ENCODE measurements at regions not wholly inside any gene's neighbourhood (a gene's known extent, or its start where the extent isn't known, plus 50 kb on each side); places are given as distances from the start of the nearest gene placed in this dataset.
"Not testable (repeated sequence)": the region's sequence is repeated elsewhere in the genome, so short reads cannot be mapped to it uniquely, and the experiment has no call there.

DNA sequence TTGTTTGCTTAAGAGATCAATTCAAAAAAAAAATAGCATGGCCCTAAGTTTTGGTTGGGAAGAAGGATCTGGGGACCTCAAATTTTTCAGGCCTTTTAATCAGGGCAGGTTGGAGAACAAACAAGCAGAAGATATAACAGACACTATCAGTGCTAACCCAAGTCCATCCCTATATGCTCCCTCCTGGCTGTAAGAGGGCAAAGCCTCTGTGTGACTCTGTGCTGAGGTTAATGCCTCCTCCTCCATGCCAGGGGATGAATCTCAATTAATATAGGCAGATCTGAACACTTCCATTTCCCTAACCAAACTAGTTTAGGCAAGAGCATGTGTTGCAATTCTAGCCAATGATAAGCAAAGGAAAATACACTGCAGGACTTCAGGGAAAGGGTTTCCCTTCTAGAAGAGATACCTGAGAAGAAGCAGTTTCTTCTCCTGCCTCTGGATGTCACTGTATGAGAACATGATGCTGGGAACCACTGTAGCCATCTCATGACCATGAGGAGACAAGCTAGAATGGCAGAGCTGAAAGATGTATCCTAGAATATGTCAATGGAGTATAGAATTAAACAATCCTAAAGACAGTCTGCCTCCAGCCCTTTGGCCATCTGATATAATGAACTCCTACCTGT lies 76.0 kb downstream of the CHD9NB start:
- no peak for DNase-seq

GRCh38 chr16:52967744-52968143 lies 85.0 kb downstream of the CHD9NB start:
- DNase-seq = no peak

- DNase-seq = no peak
These were observed 88.4 kb downstream of the CHD9NB start for GRCh38 chr16:52964290-52964689.

- DNase-seq = no peak
These were observed 88.8 kb downstream of the CHD9NB start for GRCh38 chr16:52963855-52964242.

DNA sequence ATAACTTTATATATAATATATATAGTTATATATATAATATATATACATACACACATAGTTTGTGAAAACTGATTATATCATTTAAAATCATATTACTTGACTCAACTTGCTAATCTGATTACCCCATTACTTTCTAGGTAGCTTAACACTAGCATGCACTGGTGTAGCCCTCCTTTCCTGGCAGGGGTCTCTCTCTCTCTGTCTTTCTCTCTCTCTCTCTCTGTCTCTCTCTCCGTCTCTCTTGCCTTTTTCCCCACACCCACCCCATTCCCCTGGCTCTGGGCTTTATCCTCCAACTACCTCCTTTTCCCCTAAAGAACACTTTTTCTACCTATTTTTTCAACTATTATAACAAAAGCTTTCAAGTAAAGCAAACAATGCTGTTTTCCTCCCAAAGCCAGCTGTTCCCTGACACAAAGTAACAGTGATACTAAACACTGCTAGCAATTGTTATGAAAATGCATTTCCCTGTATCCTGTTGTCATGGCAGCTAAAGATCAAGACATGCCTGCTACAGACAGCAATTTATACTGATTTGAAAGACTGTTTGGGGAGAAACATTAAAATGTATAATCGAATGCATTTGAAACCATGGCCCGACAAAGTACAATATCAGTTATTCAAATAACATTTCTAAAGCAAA lies 89.4 kb downstream of the CHD9NB start:
- DNase-seq = no peak

- DNase-seq = no peak
These were observed 93.7 kb downstream of the CHD9NB start for GRCh38 chr16:52958951-52959350.

GRCh38 chr16:52957199-52957598 lies 95.5 kb downstream of the CHD9NB start:
- DNase-seq = no peak

- no peak for DNase-seq
These were observed 96.7 kb downstream of the CHD9NB start for GRCh38 chr16:52956044-52956443.

- no peak for DNase-seq
These were observed 99.5 kb downstream of the CHD9NB start for GRCh38 chr16:52953215-52953614.

DNA sequence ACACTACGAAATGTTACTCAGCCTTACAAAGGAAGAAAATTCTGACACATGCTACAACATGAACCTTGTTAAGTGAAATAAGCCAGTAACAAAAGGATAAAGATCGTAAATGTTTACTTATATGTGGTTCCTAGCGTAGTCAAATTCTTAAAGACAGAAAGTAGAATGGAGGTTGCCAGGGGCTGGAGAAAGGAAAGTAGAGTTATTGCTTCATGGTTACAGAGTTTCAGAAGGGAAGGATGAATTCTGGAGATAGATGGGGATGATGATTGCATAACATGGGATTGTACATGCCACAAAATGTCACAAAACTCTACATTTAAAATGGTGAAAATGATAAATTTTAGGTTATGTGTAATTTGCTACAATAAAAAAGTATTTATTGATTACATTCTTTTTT lies 103.8 kb downstream of the CHD9NB start:
- DNase-seq = no peak

DNA sequence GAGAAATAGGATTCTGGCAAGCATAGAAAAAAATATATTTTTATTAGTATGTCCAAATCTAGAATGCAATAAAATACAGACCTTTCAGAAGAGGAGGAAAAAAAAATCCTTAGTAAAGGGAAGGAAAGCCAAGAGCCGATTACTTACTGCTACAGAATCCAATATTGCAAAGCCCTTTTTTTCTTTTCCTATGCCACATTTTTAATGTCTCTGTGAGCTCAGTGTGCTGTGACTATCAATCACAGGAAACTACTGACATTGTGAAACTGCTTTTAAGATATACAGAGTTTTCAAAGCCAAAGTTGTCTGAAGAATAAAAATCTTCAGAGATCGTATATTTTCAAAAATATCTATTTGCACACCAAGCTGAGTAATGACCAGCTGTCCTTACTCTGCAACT lies 120.4 kb downstream of the CHD9NB start:
- DNase-seq = no peak

DNA sequence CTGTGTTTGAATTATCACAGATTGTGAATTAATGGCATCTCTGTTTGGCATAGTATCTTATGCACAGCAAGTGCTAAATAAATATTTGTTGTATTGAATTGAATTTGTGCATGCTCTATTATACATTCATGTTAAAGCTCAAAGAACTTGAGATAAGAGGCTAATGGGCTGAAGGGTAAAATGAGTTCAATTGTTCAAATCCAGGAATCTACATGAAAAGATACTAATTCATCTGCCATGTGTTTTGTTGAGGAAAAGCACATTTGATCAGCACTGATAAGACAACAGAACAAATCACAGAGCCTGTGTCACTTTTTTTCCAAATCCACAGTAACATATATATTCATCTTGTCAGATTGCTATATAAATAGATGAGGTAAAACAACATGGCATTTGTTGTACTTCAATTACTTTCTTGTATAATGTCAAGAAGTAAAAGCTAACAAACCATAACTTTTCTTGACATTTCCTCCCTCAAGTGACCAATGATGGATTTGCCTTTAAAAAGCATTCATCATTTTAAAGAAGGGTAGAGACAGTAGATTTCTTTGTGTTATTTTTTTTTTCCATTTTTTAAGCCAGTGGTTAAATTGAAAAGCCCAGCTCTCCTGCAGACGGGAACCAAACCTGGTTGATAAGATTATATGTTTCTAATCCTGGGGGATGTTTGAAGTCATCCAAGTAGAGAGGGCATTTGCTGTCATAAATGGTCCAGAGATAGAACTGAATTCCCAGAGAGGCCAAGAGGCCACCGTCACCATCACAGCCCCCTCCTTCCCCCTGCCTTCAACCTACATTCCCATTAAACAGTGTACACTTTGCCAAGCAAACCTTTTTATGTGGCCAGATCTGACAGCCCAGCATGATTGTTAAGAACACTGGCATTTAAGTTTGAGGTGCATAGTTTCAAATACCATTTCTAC lies 123.0 kb downstream of the CHD9NB start:
- no peak for DNase-seq

DNA sequence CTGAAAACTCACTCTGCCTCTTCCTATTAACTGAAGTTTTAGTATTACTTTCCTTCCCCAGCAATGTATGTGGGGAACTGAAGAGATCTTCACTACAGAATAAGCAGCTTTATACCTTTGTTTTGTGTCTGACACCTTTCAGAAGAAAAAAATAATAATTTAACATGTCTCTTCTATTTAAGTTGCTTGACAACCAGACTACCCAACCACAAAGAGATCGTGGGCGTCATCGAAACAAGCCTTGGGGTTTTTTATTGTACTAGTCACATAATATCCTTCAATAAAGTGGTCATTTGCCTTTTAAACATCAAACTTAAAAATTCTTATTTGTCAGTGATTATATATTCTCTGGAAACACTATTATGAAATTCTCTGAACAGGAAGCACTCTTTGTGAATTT lies 123.7 kb downstream of the CHD9NB start:
- no peak for DNase-seq

- DNase-seq = no peak
These were observed 127.6 kb downstream of the CHD9NB start for GRCh38 chr16:52925143-52925542.

DNA sequence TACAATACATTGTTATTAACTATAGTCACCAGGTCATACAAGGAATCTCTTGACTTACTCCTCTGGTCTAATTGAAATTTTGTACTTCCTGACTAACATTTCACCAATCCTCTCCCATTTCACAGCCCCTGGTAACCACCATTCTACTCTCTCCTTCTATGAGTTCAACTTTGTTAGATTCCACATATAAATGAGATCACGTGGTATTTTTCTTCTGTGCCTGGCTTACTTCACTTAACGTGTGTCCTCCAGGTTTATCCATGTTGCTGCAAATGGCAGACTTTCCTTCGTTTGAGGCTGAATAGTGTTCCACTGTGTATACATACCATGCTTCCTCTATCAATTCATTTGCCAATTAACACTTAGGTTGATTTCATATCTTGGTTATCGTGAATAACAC lies 128.5 kb downstream of the CHD9NB start:
- DNase-seq = no peak

- DNase-seq = no peak
These were observed 131.6 kb downstream of the CHD9NB start for GRCh38 chr16:52921104-52921503.

DNA sequence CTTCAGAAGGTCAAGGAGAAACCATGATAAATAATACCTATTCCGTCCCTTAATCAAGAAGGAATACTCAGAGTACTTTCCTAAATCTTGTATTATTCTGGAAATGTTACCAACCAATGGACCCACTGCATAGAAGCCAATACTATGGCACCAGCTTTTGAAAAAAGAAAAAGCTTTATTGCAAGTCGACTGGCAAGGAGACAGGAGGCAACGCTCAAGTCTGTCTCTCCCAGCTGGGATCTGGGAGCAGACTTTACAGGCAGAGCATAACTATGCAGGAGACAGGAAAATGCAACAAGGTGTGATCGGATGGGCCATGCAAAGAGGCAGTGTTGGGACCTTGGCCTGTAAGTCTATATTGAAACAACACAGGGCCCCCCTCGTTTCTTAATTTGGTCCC lies 132.4 kb downstream of the CHD9NB start:
- no peak for DNase-seq

DNA sequence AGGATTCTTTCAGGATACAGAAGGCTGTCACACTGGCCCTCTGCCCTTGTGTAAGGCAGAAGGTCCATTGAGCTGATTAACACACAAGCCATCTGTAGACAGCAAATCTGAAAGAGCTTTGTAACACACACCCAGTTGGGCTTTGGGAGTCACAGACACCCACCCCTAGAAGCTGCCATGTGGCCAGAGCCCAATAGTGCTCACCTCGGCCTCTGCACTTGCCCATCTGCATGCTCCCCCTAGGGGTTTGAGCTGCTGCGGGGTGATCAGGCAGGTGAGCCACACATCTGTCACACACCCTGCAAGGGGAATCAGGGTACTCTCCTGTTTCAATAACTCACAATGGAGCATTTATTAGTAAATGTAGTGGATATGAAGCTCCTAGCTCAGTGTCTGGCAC lies 138.3 kb downstream of the CHD9NB start:
- DNase-seq = no peak

- peak; percentile 77 for DNase-seq
These were observed 140.0 kb downstream of the CHD9NB start for GRCh38 chr16:52912565-52913173.

DNA sequence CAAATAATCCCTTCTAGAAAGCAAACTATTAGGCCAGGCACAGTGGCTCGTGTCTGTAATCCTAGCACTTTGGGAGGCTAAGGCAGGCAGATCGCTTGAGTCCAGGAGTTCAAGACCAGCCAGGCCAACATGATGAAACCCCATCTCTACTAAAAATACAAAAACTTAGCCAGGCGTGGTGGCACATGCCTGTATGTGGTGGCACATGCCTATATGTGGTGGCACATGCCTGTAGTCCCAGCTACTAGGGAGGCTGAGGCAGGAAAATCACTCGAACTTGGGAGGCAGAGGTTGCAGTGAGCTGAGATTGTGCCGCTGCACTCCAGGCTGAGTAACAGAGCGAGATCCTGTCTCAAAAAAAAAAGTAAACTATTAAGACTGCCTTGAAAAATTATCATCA lies 144.6 kb downstream of the CHD9NB start:
- not testable (repeated sequence) for DNase-seq

GRCh38 chr16:52906281-52906680 lies 146.4 kb downstream of the CHD9NB start:
- no peak for DNase-seq

- no peak for DNase-seq
These were observed 156.1 kb downstream of the CHD9NB start for GRCh38 chr16:52896478-52897164.

DNA sequence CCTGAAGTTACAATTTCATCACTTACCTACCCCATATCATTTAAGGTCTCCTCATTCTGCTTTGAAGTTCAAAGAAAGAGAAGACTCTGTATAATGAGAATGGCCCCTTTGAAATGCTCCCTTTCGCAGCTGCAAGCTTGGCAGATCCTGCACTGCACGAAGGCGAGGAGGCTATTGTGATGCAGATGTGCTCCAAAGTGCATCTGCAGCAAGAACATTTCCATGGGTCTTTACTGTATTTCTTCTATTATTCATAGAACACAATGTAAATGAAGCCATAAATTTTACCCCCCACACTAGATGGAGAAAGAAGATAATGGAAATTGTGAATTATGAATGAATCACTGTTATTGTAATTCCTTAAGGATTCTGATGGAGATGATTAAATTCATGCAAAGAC lies 178.7 kb downstream of the CHD9NB start:
- DNase-seq = no peak

Data from right forelimb (tissue), 1 donor.